Neural crest cell (in vitro differentiated cells): ENCODE measurements at regions not wholly inside any gene's neighbourhood (a gene's known extent, or its start where the extent isn't known, plus 50 kb on each side); places are given as distances from the start of the nearest gene placed in this dataset.

Source experiments
- DNase-seq: peaks from one replicate; pipeline ENCODE4 v3.0.0; 2021; ENCODE audit warnings: low read depth, mixed read lengths, low spot score
- H3K27ac Mint-ChIP-seq: one replicate; pipeline ENCODE4 v1.8.0; 2021; ENCODE audit warnings: mild to moderate bottlenecking, mixed read lengths; ENCODE audit not compliant: unreplicated experiment
- H3K27me3 Mint-ChIP-seq: 2 replicates; pipeline ENCODE4 v1.8.0; 2021; ENCODE audit warnings: low read depth, mild to moderate bottlenecking, mixed read lengths
- H3K36me3 Mint-ChIP-seq: 2 replicates; pipeline ENCODE4 v1.8.0; 2021; ENCODE audit warnings: low read depth, mild to moderate bottlenecking, mixed read lengths
- H3K4me1 Mint-ChIP-seq: 2 replicates; pipeline ENCODE4 v1.8.0; 2021; ENCODE audit warnings: mixed read lengths
- H3K4me3 Mint-ChIP-seq: one replicate; pipeline ENCODE4 v1.8.0; 2021; ENCODE audit warnings: mild to moderate bottlenecking, mixed read lengths
- H3K9me3 Mint-ChIP-seq: 2 replicates; pipeline ENCODE4 v1.8.0; 2021; ENCODE audit warnings: mixed read lengths
- TF ChIP-seq, protein P1 (sequence below): fragments of 200-600 bp; sonication (generic); conservative IDR thresholded peaks from 2 replicates; pipeline ENCODE4 v1.5.0; 2021; ENCODE audit warnings: antibody characterized with exemption, mild to moderate bottlenecking

DNA sequence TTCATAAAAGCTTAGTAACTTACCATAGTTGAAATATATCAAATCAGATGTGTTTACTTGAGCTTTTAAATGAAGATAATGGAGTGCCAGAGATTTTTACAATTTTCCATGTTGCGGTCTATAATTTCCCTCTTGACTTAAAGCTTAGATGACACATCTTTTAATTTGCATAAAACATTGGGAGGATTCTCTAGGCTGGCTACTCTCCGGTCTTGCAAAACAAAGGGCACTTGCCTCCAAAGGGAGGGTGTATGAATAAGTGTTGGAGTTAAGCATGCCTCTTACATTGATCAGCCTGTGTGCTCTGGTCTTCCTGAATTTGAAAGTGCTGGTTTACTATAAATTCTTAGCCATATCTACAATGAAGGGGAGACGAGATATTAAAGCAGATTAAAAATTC, 336.4 kb upstream of the NAV3 start:
- DNase-seq: no peak
- TF ChIP-seq, protein P1, sequence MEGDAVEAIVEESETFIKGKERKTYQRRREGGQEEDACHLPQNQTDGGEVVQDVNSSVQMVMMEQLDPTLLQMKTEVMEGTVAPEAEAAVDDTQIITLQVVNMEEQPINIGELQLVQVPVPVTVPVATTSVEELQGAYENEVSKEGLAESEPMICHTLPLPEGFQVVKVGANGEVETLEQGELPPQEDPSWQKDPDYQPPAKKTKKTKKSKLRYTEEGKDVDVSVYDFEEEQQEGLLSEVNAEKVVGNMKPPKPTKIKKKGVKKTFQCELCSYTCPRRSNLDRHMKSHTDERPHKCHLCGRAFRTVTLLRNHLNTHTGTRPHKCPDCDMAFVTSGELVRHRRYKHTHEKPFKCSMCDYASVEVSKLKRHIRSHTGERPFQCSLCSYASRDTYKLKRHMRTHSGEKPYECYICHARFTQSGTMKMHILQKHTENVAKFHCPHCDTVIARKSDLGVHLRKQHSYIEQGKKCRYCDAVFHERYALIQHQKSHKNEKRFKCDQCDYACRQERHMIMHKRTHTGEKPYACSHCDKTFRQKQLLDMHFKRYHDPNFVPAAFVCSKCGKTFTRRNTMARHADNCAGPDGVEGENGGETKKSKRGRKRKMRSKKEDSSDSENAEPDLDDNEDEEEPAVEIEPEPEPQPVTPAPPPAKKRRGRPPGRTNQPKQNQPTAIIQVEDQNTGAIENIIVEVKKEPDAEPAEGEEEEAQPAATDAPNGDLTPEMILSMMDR: no peak
- Mint-ChIP-seq H3K27ac (no peak overlapping the region), H3K4me3 (no peak overlapping the region), H3K4me1 (peaks cover 3% of the 10 kb centered on the region), H3K27me3 (no peaks in the 10 kb centered on the region), H3K36me3 (no peaks in the 10 kb centered on the region), H3K9me3 (no peaks in the 10 kb centered on the region)

DNA sequence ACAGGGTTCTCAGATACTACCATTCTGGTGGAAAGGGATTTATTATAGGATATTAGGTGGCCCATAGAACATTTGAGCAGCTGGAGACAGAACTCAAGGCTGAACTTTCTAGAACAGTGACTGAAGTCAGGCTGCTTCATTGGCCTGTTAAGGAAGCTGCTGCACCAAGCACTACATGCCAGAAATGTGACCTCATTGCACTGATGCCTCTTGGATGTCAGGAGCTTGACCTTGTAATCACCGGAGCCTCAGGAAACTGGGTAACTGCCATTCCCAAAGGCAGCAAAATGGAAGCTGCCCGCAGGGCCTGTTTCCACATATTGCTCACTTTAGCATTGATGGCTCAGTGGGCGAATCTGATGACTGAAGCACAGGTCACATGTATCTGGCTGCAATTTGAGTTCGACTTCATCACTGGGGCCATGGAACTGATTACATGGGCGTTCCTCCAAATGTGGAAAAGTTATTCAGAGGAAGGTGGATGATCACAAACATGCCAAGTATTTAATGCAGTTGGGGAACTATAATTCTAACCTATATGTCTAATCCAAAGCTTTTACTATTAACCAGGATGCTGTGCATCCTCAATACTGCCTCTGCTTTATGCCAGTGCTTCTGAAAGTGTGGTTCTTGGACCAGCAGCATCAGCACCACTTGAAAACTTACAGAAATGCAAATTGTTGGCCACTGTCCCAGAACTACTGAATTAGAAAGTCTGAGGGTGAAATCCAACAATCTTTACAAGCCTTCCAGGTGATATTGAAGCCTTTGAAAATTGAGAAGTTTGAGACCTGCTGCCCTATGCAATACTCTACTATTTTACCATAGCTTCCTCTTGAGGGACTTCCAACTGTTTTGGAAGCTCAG, 337.2 kb upstream of the NAV3 start:
- DNase-seq: no peak
- no peaks in the 10 kb centered on the region for H3K36me3 Mint-ChIP-seq
- no peak overlapping the region for H3K27ac Mint-ChIP-seq
- no peaks in the 10 kb centered on the region for H3K27me3 Mint-ChIP-seq
- H3K4me1 Mint-ChIP-seq: peaks cover 5% of the 10 kb centered on the region
- TF ChIP-seq, protein P1: no peak
- H3K4me3 Mint-ChIP-seq: no peak overlapping the region
- H3K9me3 Mint-ChIP-seq: no peaks in the 10 kb centered on the region

DNA sequence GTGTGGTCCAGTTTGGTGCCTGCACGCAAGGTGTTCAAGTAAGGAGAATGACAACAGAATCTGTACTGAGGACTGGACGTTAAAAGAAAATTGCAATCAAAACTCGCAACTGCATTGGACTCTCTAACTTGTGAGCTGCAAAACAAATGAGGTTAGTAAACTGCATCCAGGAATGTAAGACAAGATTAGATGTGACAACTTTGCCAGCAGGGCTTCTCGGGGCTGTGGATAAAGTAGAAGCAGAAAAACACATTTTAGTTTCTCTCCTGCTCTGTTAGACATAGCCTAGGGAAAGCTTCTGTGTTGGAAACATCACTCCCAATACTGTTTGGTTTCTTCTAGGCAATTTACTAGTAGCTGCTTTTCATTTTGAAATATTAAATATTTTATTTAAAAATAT, 338.2 kb upstream of the NAV3 start:
- no peaks in the 10 kb centered on the region for H3K36me3 Mint-ChIP-seq
- TF ChIP-seq, protein P1: no peak
- H3K4me1 Mint-ChIP-seq: peaks cover 5% of the 10 kb centered on the region
- no peak overlapping the region for H3K4me3 Mint-ChIP-seq
- no peak for DNase-seq
- H3K27ac Mint-ChIP-seq: no peak overlapping the region
- no peaks in the 10 kb centered on the region for H3K9me3 Mint-ChIP-seq
- no peaks in the 10 kb centered on the region for H3K27me3 Mint-ChIP-seq

DNA sequence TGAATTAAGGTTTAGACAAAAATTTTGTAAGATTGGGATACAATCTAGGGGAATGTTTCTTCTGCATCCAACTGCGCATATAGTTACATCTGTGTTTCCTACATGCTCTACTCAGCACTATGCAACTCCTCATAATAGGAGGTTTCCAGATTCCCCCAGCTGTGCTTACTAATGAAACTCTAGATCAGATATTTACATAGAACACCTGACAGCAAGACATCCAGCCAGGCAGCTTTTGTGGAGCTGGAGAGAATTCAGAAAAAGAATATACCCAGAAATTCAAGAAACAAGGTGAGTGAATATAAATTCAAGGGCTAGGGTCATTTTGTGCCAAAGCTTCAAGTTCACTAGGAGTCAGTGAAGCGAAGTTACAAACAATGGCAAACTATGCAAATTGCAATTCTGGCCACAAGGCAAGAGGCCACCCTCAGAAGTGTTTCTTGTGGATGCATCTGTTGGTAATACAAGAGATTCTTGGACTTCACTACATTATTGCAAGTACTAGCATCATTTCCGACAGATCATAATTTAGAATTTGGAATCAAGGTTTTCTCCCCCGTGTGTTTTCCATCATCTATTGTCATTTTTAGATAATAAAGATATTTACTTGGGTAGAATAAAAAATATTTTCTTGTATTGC, 341.2 kb upstream of the NAV3 start:
- Mint-ChIP-seq H3K36me3 (no peaks in the 10 kb centered on the region), H3K4me3 (no peak overlapping the region), H3K27me3 (no peaks in the 10 kb centered on the region), H3K4me1 (peaks cover 22% of the 10 kb centered on the region), H3K9me3 (no peaks in the 10 kb centered on the region), H3K27ac (no peak overlapping the region)
- DNase-seq: no peak
- TF ChIP-seq, protein P1: no peak

DNA sequence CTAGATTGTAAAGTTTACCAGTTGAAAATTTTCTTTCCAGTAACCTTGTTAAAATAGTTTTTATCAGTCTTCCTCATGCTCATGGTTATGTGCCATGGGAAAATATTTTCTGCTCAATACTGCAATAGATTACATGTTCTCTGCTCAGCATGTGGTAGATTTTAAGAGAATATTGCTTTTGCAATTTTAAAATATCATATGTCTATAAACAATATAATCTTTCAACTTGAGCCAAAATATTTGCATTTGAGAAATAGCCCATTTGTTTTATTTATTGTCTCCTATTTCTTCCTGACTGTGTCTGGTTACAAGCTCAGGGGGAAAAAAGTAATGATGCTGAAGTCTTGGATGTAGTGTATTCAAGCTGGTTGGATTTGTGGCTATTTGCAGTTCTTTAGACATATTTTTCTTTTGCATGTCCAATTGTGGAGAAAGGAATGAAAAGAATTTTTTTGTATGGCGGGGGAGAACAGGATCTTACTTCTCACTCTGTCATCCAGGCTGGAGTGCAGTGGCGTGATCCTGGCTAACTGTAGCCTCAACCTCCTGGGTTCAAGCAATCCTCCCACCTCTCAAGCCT, 342.6 kb upstream of the NAV3 start:
- no peak for DNase-seq
- Mint-ChIP-seq H3K27me3 (no peaks in the 10 kb centered on the region), H3K27ac (no peak overlapping the region), H3K4me1 (peaks cover 22% of the 10 kb centered on the region), H3K36me3 (no peaks in the 10 kb centered on the region), H3K9me3 (no peaks in the 10 kb centered on the region), H3K4me3 (no peak overlapping the region)
- TF ChIP-seq, protein P1: no peak
